Stomach (tissue), 4 donors: ENCODE measurements at regions not wholly inside any gene's neighbourhood (a gene's known extent, or its start where the extent isn't known, plus 50 kb on each side); places are given as distances from the start of the nearest gene placed in this dataset.

Source experiments
- EP300 ChIP-seq: sonication (generic); formaldehyde crosslinking; IDR thresholded peaks from one replicate; pipeline ENCODE4 v1.6.1; 2017; ENCODE audit warnings: antibody characterized with exemption
- POLR2A ChIP-seq, 4 donors: fragments of 450-650 bp; IDR thresholded peaks; one replicate each; pipeline ENCODE4 v1.6.1; 2016; ENCODE audit warnings: antibody characterized with exemption in 4 of 4, control low read depth in 2 of 4, mild to moderate bottlenecking in 1 of 4, moderate library complexity in 1 of 4
- POLR2AphosphoS5 ChIP-seq, 3 donors: sonication (generic); formaldehyde crosslinking; IDR thresholded peaks; one replicate each; pipeline ENCODE4 v1.6.1; 2016; ENCODE audit warnings: antibody characterized with exemption in 3 of 3
- TF ChIP-seq, protein P1 (sequence below), 7 experiments: fragments of 450-650 bp in 4 of 7; fragments of 200-600 bp in 3 of 7; sonication (generic) in 3 of 7; IDR thresholded peaks; one replicate each; pipeline ENCODE4 v1.5.1; 2016 to 2019; ENCODE audit warnings: antibody characterized with exemption in 7 of 7, control low read depth in 2 of 7, mild to moderate bottlenecking in 1 of 7

GRCh38 chr5:133663397-133664054 is 51.2 kb upstream of the FSTL4 start:
- TF ChIP-seq POLR2A (IDR thresholded peaks at IDR 0.05) (no peak), EP300 (no peak), POLR2AphosphoS5 (IDR thresholded peaks at IDR 0.05) (no peak)
- TF ChIP-seq, protein P1, sequence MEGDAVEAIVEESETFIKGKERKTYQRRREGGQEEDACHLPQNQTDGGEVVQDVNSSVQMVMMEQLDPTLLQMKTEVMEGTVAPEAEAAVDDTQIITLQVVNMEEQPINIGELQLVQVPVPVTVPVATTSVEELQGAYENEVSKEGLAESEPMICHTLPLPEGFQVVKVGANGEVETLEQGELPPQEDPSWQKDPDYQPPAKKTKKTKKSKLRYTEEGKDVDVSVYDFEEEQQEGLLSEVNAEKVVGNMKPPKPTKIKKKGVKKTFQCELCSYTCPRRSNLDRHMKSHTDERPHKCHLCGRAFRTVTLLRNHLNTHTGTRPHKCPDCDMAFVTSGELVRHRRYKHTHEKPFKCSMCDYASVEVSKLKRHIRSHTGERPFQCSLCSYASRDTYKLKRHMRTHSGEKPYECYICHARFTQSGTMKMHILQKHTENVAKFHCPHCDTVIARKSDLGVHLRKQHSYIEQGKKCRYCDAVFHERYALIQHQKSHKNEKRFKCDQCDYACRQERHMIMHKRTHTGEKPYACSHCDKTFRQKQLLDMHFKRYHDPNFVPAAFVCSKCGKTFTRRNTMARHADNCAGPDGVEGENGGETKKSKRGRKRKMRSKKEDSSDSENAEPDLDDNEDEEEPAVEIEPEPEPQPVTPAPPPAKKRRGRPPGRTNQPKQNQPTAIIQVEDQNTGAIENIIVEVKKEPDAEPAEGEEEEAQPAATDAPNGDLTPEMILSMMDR (IDR thresholded peaks at IDR 0.05), result no peak
